KMS-11 (cell line): ENCODE measurements at regions not wholly inside any gene's neighbourhood (a gene's known extent, or its start where the extent isn't known, plus 50 kb on each side); places are given as distances from the start of the nearest gene placed in this dataset.

ENCODE experiments used
- H2AFZ ChIP-seq: fragments of 200-600 bp; sonication (generic); 2 replicates; pipeline ENCODE4 v1.6.1; 2016; ENCODE audit warnings: antibody characterized with exemption, mixed run types, low read depth
- H3K27ac ChIP-seq: fragments of 200-600 bp; sonication (generic); 2 replicates; pipeline ENCODE4 v1.6.1; 2016; ENCODE audit warnings: mild to moderate bottlenecking, mixed run types
- H3K27me3 ChIP-seq: fragments of 200-600 bp; sonication (generic); 2 replicates; pipeline ENCODE4 v1.6.1; 2017; ENCODE audit warnings: mild to moderate bottlenecking, low read depth, mixed run types, moderate library complexity; ENCODE audit not compliant: insufficient read depth
- H3K36me3 ChIP-seq: fragments of 200-600 bp; sonication (generic); 2 replicates; pipeline ENCODE4 v1.6.1; 2017; ENCODE audit warnings: mild to moderate bottlenecking, mixed run types; ENCODE audit not compliant: insufficient read depth
- H3K4me1 ChIP-seq: fragments of 200-600 bp; sonication (generic); 2 replicates; pipeline ENCODE4 v1.6.1; 2016; ENCODE audit warnings: mild to moderate bottlenecking, low read depth, mixed run types; ENCODE audit not compliant: poor library complexity, severe bottlenecking
- H3K4me2 ChIP-seq: fragments of 200-600 bp; sonication (generic); 2 replicates; pipeline ENCODE4 v1.7.0; 2016; ENCODE audit warnings: mild to moderate bottlenecking, mixed run types
- H3K4me3 ChIP-seq: fragments of 200-600 bp; sonication (generic); IDR thresholded peaks from 2 replicates; pipeline ENCODE4 v1.6.1; 2017; ENCODE audit warnings: low read depth, low read length, mixed read lengths; ENCODE audit not compliant: insufficient read depth
- H3K79me2 ChIP-seq: fragments of 200-600 bp; sonication (generic); 2 replicates; pipeline ENCODE4 v1.6.1; 2016; ENCODE audit warnings: low read depth, mixed run types; ENCODE audit not compliant: insufficient read depth
- H3K9ac ChIP-seq: fragments of 200-600 bp; sonication (generic); 2 replicates; pipeline ENCODE4 v1.6.1; 2016; ENCODE audit warnings: mild to moderate bottlenecking, mixed run types
- H4K20me1 ChIP-seq: fragments of 200-600 bp; sonication (generic); 2 replicates; pipeline ENCODE4 v1.6.1; 2016; ENCODE audit warnings: mild to moderate bottlenecking, mixed run types; ENCODE audit not compliant: insufficient read depth
- TF ChIP-seq, protein P1 (sequence below): fragments of 200-600 bp; sonication (generic); conservative IDR thresholded peaks from 2 replicates; pipeline ENCODE4 v1.6.1; 2017; ENCODE audit warnings: low read depth, mild to moderate bottlenecking, antibody characterized with exemption, low read length, moderate library complexity, mixed read lengths

DNA sequence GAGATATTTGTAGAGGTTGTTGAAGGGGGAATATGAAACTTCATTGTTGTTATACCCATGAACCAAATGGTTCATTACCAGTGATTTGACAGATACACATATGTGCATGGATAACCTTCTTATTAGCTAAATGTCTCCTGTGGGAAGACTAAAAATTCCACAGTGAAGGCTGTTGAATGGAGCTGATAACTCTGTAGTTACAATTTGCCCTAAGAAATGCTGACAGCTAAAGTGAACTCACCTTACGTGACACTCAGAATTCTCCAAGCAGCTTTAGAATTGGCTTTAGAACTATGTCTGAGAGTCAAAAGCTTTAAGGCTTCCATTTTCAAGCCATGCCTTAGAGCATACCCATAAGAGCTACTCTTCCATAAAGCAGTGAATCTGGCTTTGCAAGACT lies 276.9 kb downstream of the PRELID2 start:
- Histone ChIP-seq H3K4me3 (no peak overlapping the region), H3K36me3 (no peaks in the 10 kb centered on the region), H3K4me1 (no peaks in the 10 kb centered on the region), H3K27ac (no peak overlapping the region), H3K4me2 (no peak overlapping the region), H3K27me3 (no peaks in the 10 kb centered on the region), H4K20me1 (no peaks in the 10 kb centered on the region), H2AFZ (no peak overlapping the region), H3K79me2 (no peaks in the 10 kb centered on the region), H3K9ac (no peak overlapping the region)
- TF ChIP-seq, protein P1, sequence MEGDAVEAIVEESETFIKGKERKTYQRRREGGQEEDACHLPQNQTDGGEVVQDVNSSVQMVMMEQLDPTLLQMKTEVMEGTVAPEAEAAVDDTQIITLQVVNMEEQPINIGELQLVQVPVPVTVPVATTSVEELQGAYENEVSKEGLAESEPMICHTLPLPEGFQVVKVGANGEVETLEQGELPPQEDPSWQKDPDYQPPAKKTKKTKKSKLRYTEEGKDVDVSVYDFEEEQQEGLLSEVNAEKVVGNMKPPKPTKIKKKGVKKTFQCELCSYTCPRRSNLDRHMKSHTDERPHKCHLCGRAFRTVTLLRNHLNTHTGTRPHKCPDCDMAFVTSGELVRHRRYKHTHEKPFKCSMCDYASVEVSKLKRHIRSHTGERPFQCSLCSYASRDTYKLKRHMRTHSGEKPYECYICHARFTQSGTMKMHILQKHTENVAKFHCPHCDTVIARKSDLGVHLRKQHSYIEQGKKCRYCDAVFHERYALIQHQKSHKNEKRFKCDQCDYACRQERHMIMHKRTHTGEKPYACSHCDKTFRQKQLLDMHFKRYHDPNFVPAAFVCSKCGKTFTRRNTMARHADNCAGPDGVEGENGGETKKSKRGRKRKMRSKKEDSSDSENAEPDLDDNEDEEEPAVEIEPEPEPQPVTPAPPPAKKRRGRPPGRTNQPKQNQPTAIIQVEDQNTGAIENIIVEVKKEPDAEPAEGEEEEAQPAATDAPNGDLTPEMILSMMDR, result no peak

DNA sequence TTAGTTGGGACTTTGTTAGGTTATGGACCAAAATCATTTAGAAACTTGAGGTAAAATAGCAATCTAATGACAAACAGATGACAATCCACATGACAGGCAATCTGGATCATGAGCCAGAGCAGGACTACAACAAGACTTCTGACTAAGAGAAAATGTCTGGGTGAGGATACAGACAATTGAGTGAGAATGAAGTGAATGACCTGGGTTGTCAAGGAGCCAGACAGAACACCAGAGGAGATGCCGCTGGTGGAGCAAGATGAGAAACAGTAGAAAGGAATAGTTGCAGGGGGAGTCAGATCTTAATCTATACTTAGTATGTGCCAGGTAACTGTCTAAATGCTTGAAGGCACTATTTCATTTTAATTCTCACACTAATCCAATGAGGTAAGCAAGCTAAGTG lies 277.8 kb downstream of the PRELID2 start:
- no peaks in the 10 kb centered on the region for H3K4me1 ChIP-seq
- TF ChIP-seq, protein P1, result no peak
- no peak overlapping the region for H3K4me2 ChIP-seq
- H3K79me2 ChIP-seq, result no peaks in the 10 kb centered on the region
- H3K27ac ChIP-seq, result no peak overlapping the region
- no peaks in the 10 kb centered on the region for H3K36me3 ChIP-seq
- H4K20me1 ChIP-seq, result no peaks in the 10 kb centered on the region
- H2AFZ ChIP-seq, result no peak overlapping the region
- H3K4me3 ChIP-seq, result no peak overlapping the region
- H3K9ac ChIP-seq, result no peak overlapping the region
- no peaks in the 10 kb centered on the region for H3K27me3 ChIP-seq

DNA sequence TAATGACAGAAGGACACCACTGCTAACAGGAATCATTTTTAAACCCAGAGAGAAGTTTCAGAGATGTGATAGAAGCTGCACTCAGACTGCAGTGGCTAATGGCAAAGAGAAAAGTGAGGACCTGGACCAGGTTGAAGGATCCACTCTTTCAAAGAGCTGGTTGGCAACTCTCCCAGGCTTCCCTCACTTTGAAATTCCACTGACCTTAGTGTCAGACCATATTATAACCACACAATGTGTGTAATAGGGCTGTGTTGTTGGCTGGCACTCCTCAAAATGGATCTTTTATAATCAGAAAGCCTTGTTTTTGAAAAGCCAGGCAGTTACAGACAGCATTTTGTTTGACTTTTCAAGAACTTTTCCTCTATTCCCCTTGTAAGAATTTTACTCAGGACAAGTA lies 280.7 kb downstream of the PRELID2 start:
- Histone ChIP-seq H3K9ac (no peak overlapping the region), H3K4me1 (no peaks in the 10 kb centered on the region), H3K79me2 (no peaks in the 10 kb centered on the region), H3K4me3 (no peak overlapping the region), H3K27ac (no peak overlapping the region), H3K36me3 (no peaks in the 10 kb centered on the region), H3K4me2 (no peak overlapping the region), H3K27me3 (no peaks in the 10 kb centered on the region), H2AFZ (no peak overlapping the region), H4K20me1 (no peaks in the 10 kb centered on the region)
- TF ChIP-seq, protein P1, result no peak

DNA sequence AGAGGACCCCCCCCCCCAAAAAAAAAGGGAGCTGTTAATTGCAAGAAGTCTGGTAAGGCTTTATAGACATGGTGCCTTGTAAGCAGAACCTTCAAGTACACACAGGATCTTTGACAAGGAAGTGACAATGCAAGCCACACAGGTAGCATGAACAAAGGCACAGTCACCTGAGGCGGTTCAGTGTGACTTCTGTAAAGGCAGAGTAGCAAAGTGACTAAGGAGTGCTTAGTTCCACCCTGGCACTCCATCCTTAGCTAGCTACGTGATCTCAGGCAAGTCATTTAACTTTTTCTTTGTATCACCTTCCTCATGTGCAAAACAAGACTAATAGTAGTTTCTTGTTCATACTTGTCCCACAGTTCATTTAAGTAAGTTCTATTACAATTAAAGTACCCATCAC lies 282.0 kb downstream of the PRELID2 start:
- no peak overlapping the region for H3K9ac ChIP-seq
- H2AFZ ChIP-seq, result no peak overlapping the region
- no peak overlapping the region for H3K4me2 ChIP-seq
- H3K27ac ChIP-seq, result no peak overlapping the region
- H3K4me3 ChIP-seq, result no peak overlapping the region
- no peaks in the 10 kb centered on the region for H3K27me3 ChIP-seq
- no peaks in the 10 kb centered on the region for H4K20me1 ChIP-seq
- H3K79me2 ChIP-seq, result no peaks in the 10 kb centered on the region
- H3K36me3 ChIP-seq, result no peaks in the 10 kb centered on the region
- no peaks in the 10 kb centered on the region for H3K4me1 ChIP-seq
- TF ChIP-seq, protein P1, result no peak

DNA sequence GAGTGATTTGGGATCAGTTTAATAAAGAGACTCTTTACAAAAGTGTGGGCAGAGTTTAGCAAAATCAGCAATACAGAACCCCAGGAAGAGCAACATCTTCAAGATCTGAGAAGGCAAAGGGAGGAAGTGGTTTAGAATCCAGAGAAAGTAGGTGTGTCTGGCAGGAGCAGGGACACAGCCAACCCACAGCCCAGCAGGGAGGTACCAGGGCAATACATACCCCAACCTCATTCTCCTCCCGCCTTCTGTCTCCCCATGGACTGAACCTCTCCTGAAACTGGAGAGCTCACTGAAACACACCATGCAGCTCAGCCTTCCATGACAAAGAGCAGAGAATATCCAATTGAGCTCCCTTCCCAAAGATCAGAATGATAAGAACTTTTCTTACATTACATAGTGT lies 283.4 kb downstream of the PRELID2 start:
- H3K4me1 ChIP-seq, result no peaks in the 10 kb centered on the region
- TF ChIP-seq, protein P1, result no peak

More for the DNA sequence above, 283.4 kb downstream of the PRELID2 start:
- Histone ChIP-seq H3K36me3 (no peaks in the 10 kb centered on the region), H3K79me2 (no peaks in the 10 kb centered on the region), H3K4me3 (no peak overlapping the region), H4K20me1 (no peaks in the 10 kb centered on the region), H3K27me3 (no peaks in the 10 kb centered on the region), H3K9ac (no peak overlapping the region), H3K4me2 (no peak overlapping the region), H3K27ac (no peak overlapping the region), H2AFZ (no peak overlapping the region)
